ENCODE measurements at regions not wholly inside any gene's neighbourhood (a gene's known extent, or its start where the extent isn't known, plus 50 kb on each side); places are given as distances from the start of the nearest gene placed in this dataset.

- DNase-seq (ENCODE audit: low spot score) (no peak), ATAC-seq (no peak)
- Histone ChIP-seq H3F3A (replicated peaks; ENCODE audit: low read depth) (no peaks in the 10 kb centered on the region), H3K4me2 (no peak overlapping the region), H3K27ac (ENCODE audit: low read depth) (no peak overlapping the region), H2AFZ (no peak overlapping the region), H3K9me2 (ENCODE audit: insufficient read depth) (peaks cover 4% of the 10 kb centered on the region; the same call in 1 of the 2 replicates), H3K36me3 (ENCODE audit: insufficient read depth) (no peaks in the 10 kb centered on the region), H3K4me1 (ENCODE audit: insufficient read depth) (no peaks in the 10 kb centered on the region), H4K20me1 (replicated peaks; ENCODE audit: insufficient read depth) (no peaks in the 10 kb centered on the region), H3K27me3 (ENCODE audit: insufficient read depth) (no peaks in the 10 kb centered on the region), H3K4me3 (no peak overlapping the region), H3K79me2 (replicated peaks; ENCODE audit: insufficient read depth) (no peaks in the 10 kb centered on the region)
- no peak for TF ChIP-seq POLR2AphosphoS5 (IDR thresholded peaks at IDR 0.05; ENCODE audit: low read depth)
- no peak for TF ChIP-seq ZNF114 (CRISPR knock-in tag; IDR thresholded peaks at IDR 0.05)
- TF ChIP-seq CREB1 (CRISPR knock-in tag; IDR thresholded peaks at IDR 0.05; ENCODE audit: low read depth): no peak
- no peak for TF ChIP-seq EZH2phosphoT487 (IDR thresholded peaks at IDR 0.05; ENCODE audit: unreplicated experiment)
- TF ChIP-seq CTCF (conservative IDR thresholded peaks at IDR 0.05; ENCODE audit: low read depth in 2 of 2): no peak
- TF ChIP-seq EZH2 (IDR thresholded peaks at IDR 0.05; ENCODE audit: low read depth, unreplicated experiment): no peak
- TF ChIP-seq ETS1 (IDR thresholded peaks at IDR 0.05): no peak
- TF ChIP-seq NANOG (IDR thresholded peaks at IDR 0.05; ENCODE audit: borderline replicate concordance): no peak
- TF ChIP-seq REST (IDR thresholded peaks at IDR 0.05; ENCODE audit: unreplicated experiment): no peak
- no peak for TF ChIP-seq ZNF462 (CRISPR knock-in tag; IDR thresholded peaks at IDR 0.05)
- TF ChIP-seq ZNF331 (CRISPR knock-in tag; IDR thresholded peaks at IDR 0.05; ENCODE audit: low read depth): no peak
- Mint-ChIP-seq H3K9me3 (peaks cover 33% of the 10 kb centered on the region), H3K27me3 (ENCODE audit: insufficient read depth, low read depth, poor library complexity) (no peaks in the 10 kb centered on the region), H3K4me1 (no peaks in the 10 kb centered on the region), H3K27ac (no peak overlapping the region), H3K4me3 (no peak overlapping the region), H3K36me3 (ENCODE audit: low read depth) (peaks cover 21% of the 10 kb centered on the region; the same call in 2 of the 3 replicates)
These were observed 537.1 kb upstream of the ST8SIA4 start for GRCh38 chr5:101440173-101440572.
